Prostate gland (tissue), 2 donors: ENCODE measurements at regions not wholly inside any gene's neighbourhood (a gene's known extent, or its start where the extent isn't known, plus 50 kb on each side); places are given as distances from the start of the nearest gene placed in this dataset.

Experiments used
- DNase-seq: peaks from one replicate; pipeline ENCODE4 v3.0.0-alpha.2; 2019; ENCODE audit warnings: low spot score
- H3K27ac ChIP-seq, 2 donors: fragments of 200-600 bp; sonication (generic); 2 replicates each; pipeline ENCODE4 v1.5.1; 2017 to 2019
- H3K27me3 ChIP-seq: fragments of 200-600 bp; sonication (generic); replicated peaks from 2 replicates; pipeline ENCODE4 v1.5.1; 2019; ENCODE audit not compliant: insufficient read depth
- H3K36me3 ChIP-seq, 2 donors: fragments of 200-600 bp; sonication (generic); 1 replicate in 1 of 2; 2 replicates in 1 of 2; pipeline versions ENCODE4 v1.5.1 to v1.8.1; 2017 to 2019
- H3K4me1 ChIP-seq: fragments of 200-600 bp; sonication (generic); replicated peaks from 2 replicates; pipeline ENCODE4 v1.5.1; 2019
- H3K4me3 ChIP-seq, 2 donors: fragments of 200-600 bp; sonication (generic); 2 replicates each; pipeline ENCODE4 v1.5.1; 2017 to 2019
- H3K9me3 ChIP-seq: fragments of 200-600 bp; sonication (generic); 2 replicates; pipeline ENCODE4 v1.5.1; 2017
- POLR2A ChIP-seq: fragments of 450-650 bp; IDR thresholded peaks from one replicate; pipeline ENCODE4 v1.6.1; 2016; ENCODE audit warnings: antibody characterized with exemption, mild to moderate bottlenecking
- POLR2AphosphoS5 ChIP-seq: sonication (generic); formaldehyde crosslinking; IDR thresholded peaks from one replicate; pipeline ENCODE4 v1.6.1; 2017; ENCODE audit warnings: antibody characterized with exemption
- WGBS: methylation state at CpG from one replicate; pipeline ENCODE4 v1.1.5; 2018; 5-methylcytosine and 5-hydroxymethylcytosine counted together
- intact Hi-C: fragments of 100-400 bp; cut with DNase I; formaldehyde crosslinking; loops from one replicate; pipeline ENCODE4 v1.14.2; 2022
- TF ChIP-seq, protein P1 (sequence below), 4 experiments: fragments of 200-600 bp in 2 of 4; fragments of 450-650 bp in 2 of 4; sonication (generic) in 2 of 4; IDR thresholded peaks; 1 replicate in 3 of 4; 2 replicates in 1 of 4; pipeline ENCODE4 v1.5.1; 2016 to 2019; ENCODE audit warnings: antibody characterized with exemption in 4 of 4, mild to moderate bottlenecking in 2 of 4, moderate library complexity in 2 of 4

- Histone ChIP-seq H3K4me1 (no peaks in the 10 kb centered on the region), H3K4me3 (no peak overlapping the region), H3K27ac (no peak overlapping the region), H3K27me3 (no peaks in the 10 kb centered on the region), H3K36me3 (no peaks in the 10 kb centered on the region), H3K9me3 (no peaks in the 10 kb centered on the region)
- no peak for TF ChIP-seq POLR2AphosphoS5
- TF ChIP-seq POLR2A = no peak
- TF ChIP-seq, protein P1, sequence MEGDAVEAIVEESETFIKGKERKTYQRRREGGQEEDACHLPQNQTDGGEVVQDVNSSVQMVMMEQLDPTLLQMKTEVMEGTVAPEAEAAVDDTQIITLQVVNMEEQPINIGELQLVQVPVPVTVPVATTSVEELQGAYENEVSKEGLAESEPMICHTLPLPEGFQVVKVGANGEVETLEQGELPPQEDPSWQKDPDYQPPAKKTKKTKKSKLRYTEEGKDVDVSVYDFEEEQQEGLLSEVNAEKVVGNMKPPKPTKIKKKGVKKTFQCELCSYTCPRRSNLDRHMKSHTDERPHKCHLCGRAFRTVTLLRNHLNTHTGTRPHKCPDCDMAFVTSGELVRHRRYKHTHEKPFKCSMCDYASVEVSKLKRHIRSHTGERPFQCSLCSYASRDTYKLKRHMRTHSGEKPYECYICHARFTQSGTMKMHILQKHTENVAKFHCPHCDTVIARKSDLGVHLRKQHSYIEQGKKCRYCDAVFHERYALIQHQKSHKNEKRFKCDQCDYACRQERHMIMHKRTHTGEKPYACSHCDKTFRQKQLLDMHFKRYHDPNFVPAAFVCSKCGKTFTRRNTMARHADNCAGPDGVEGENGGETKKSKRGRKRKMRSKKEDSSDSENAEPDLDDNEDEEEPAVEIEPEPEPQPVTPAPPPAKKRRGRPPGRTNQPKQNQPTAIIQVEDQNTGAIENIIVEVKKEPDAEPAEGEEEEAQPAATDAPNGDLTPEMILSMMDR (IDR thresholded peaks at IDR 0.05) = no peak
- intact Hi-C loops = no loop called here
- 100% methylated on average over 1 of the region's 1 CpG for WGBS
- DNase-seq = no peak
Observed at GRCh38 chr18:38237796-38238195, 672.2 kb upstream of the CELF4 start.

DNA sequence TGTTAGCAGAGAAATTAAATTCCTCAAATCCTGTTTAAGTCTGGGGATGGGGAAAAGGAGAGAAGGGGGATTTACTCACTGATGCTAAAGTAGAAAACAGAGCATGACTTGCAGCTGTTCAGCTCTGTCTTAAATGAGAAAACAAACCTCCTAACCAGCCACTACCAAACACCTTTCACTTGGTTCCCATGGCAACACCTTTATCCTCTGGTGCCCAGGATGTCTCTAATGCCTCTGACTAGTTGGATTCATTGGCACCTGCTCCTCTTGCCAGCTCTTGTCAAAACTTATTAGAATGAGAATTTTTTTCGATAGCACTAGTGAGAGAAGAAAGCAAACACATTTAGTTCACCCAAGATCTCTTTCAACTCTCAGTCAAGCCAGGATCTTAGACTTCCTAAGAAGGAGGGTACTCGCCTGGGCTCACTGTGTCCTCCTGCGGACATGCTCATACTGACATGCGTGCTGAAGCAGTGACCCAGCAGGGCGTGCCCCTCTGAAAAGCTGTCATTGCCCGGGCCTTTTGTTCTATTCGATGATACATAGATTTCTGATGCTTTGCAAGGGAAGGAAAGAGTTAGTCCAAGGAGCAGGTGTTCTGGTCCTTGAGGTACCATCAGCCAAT is 656.0 kb upstream of the CELF4 start:
- no peak for DNase-seq
- intact Hi-C loops = no loop called here
- Histone ChIP-seq H3K27ac (no peak overlapping the region), H3K9me3 (no peaks in the 10 kb centered on the region), H3K4me3 (no peak overlapping the region), H3K4me1 (no peaks in the 10 kb centered on the region), H3K36me3 (no peaks in the 10 kb centered on the region), H3K27me3 (no peaks in the 10 kb centered on the region)
- WGBS = 82% methylated on average over 7 of the region's 7 CpGs
- TF ChIP-seq, protein P1 (IDR thresholded peaks at IDR 0.05) = no peak
- TF ChIP-seq POLR2A (no peak), POLR2AphosphoS5 (no peak)

DNA sequence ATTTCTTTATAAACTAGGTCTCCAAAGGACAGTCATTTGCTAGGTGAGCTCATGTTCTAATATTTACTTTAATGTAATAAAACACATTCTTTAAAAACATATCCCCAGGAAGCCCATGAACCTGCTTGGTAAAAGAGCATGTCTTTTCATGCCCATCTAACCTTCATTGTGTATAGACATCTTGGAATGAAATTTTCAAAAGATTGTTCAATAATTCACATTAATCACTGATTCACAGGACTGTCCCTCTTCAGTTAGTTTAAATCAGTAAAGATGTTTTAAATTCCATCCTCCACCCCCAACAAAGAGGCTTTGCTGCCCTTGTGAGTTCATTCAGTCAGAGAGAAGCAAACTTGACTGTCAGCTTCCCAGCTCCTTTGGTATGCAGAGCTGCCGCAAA is 633.4 kb upstream of the CELF4 start:
- no peaks in the 10 kb centered on the region for H3K9me3 ChIP-seq
- H3K36me3 ChIP-seq = no peaks in the 10 kb centered on the region
- no peak overlapping the region for H3K27ac ChIP-seq
- no peak overlapping the region for H3K4me3 ChIP-seq
- no peaks in the 10 kb centered on the region for H3K4me1 ChIP-seq
- 21% methylated on average over 1 of the region's 1 CpG for WGBS
- intact Hi-C loops = no loop called here
- no peak for DNase-seq
- no peaks in the 10 kb centered on the region for H3K27me3 ChIP-seq
- TF ChIP-seq POLR2AphosphoS5 = no peak
- TF ChIP-seq, protein P1 (IDR thresholded peaks at IDR 0.05) = no peak
- no peak for TF ChIP-seq POLR2A

DNA sequence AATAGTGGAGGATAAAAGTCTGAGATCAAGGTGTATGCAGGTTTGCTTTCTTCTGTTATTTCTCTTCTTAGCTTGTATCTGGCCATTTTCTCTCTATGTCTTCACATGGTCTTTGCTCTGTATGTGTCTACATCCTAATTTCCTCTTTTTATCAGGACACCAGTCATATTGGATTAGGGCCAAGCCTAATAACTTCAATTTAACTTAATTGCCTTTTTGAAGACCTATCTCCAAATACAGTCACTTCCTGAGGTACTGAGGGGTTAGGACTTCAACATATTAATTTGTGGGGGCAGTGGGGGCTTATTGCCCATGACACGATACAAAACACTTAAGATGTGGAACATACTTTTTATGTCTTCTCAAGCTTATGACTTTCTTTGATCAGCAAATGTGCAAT is 632.9 kb upstream of the CELF4 start:
- no peaks in the 10 kb centered on the region for H3K36me3 ChIP-seq
- H3K4me1 ChIP-seq = no peaks in the 10 kb centered on the region
- no peaks in the 10 kb centered on the region for H3K27me3 ChIP-seq
- intact Hi-C loops = no loop called here
- no peak overlapping the region for H3K27ac ChIP-seq
- no peak overlapping the region for H3K4me3 ChIP-seq
- 30% methylated on average over 1 of the region's 1 CpG for WGBS
- no peak for DNase-seq
- H3K9me3 ChIP-seq = no peaks in the 10 kb centered on the region
- no peak for TF ChIP-seq POLR2A
- TF ChIP-seq, protein P1 (IDR thresholded peaks at IDR 0.05) = no peak
- TF ChIP-seq POLR2AphosphoS5 = no peak

- H3K27me3 ChIP-seq = no peaks in the 10 kb centered on the region
- H3K4me1 ChIP-seq = no peaks in the 10 kb centered on the region
- TF ChIP-seq POLR2A = no peak
- TF ChIP-seq POLR2AphosphoS5 = no peak
- TF ChIP-seq, protein P1 (IDR thresholded peaks at IDR 0.05) = no peak
- intact Hi-C loops = no loop called here
- H3K4me3 ChIP-seq = no peak overlapping the region
- no peaks in the 10 kb centered on the region for H3K9me3 ChIP-seq
- H3K36me3 ChIP-seq = no peaks in the 10 kb centered on the region
- H3K27ac ChIP-seq = no peak overlapping the region
- no peak for DNase-seq
- WGBS = 70% methylated on average over 1 of the region's 1 CpG
Observed at GRCh38 chr18:38186491-38186890, 620.9 kb upstream of the CELF4 start.
